HG02571 (cell line): ENCODE measurements at regions not wholly inside any gene's neighbourhood (a gene's known extent, or its start where the extent isn't known, plus 50 kb on each side); places are given as distances from the start of the nearest gene placed in this dataset.
"Not testable (repeated sequence)": the region's sequence is repeated elsewhere in the genome, so short reads cannot be mapped to it uniquely, and the experiment has no call there.

ENCODE experiments used
- ATAC-seq: cut with Tn5 transposase; IDR thresholded peaks from one replicate; pipeline ENCODE4 v1.9.1; 2021; ENCODE audit warnings: mild to moderate bottlenecking, moderate library complexity; ENCODE audit not compliant: unreplicated experiment

- ATAC-seq: no peak
These were observed 105.0 kb downstream of the OTUD1 start for GRCh38 chr10:23543691-23544380.

DNA sequence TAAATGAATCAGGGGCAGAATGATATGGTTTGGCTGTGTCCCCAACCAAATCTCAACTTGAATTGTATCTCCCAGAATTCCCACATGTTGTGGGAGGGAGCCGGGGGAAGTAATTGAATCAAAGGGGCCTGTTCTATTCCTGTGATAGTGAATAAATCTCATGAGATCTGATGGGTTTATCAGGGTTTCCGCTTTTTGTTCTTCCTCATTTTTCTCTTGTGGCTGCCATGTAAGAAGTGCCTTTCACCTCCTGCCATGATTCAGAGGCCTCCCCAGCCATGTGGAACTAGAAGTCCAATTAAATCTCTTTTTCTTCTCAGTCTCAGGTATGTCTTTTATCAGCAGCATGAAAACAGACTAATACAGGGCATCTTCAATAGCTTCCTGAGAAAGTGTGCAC is 107.0 kb downstream of the OTUD1 start:
- ATAC-seq: not testable (repeated sequence)

GRCh38 chr10:23556727-23557440 is 118.0 kb downstream of the OTUD1 start:
- ATAC-seq: no peak

- no peak for ATAC-seq
These were observed 118.9 kb downstream of the OTUD1 start for GRCh38 chr10:23557777-23558176.

GRCh38 chr10:23558361-23558799 is 119.5 kb downstream of the OTUD1 start:
- ATAC-seq: no peak

- no peak for ATAC-seq
These were observed 130.1 kb downstream of the OTUD1 start for GRCh38 chr10:23568996-23569395.

- ATAC-seq: no peak
These were observed 133.0 kb downstream of the OTUD1 start for GRCh38 chr10:23571884-23572283.

- ATAC-seq: no peak
These were observed 143.1 kb downstream of the OTUD1 start for GRCh38 chr10:23581906-23582450.

GRCh38 chr10:23584396-23584795 is 145.5 kb downstream of the OTUD1 start:
- ATAC-seq: no peak

DNA sequence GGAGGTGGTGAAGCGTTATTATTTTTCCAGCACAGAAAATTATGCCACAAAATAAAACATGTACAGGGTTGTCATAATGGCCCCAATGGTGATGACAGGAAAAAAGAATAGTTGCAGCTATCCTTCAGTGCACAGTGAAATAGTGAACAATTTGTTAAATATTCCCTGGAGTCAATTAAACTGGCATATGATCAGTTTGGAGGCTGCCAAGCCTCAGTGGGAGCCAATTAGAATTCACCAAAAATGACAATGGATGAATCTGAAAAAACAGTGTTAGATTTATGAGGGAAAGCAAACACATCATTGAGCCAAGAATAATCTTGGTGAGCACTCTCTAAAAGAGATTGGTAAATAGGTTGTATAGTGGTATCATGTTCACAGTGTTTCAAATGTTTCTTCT is 146.3 kb downstream of the OTUD1 start:
- no peak for ATAC-seq

DNA sequence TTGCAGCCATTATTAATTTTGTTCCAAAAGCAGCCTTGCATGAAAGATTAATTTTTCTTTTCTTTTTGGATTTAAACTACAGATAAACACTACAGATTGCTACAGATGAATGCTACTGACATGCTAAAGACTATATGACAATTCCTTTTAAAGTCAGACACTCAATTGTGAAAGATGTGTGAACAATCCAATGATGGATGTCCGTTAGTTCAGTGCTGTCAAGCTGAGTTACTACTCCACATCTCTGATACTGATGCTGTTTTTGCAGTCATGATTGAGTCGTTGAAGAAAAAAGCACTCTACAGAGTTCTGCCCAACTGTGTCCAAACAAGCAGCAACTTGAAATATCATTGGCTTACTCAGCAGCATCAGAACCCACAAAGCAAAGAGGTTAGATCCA is 146.8 kb downstream of the OTUD1 start:
- ATAC-seq: no peak

GRCh38 chr10:23595278-23595677 is 156.4 kb downstream of the OTUD1 start:
- not testable (repeated sequence) for ATAC-seq

DNA sequence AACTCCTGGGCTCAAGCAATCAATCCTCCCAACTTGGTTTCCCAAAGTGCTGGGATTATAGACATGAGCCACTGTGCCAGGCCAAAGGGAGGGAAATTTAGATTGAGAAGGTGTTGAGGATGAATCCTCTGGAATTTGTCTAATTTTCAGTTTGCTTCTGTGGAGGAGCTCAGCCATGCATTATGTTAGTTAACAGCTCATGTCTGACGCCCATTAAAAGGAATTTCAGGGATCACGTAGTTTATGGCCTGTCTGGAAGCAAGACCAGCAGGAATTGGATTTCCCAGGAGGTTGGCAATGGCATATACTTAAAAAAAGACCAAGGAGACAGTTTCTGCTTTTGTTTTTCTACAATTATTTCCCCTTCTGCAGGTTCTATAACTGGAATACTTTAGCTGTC is 165.7 kb downstream of the OTUD1 start:
- ATAC-seq: no peak

GRCh38 chr10:23606456-23606855 is 167.6 kb downstream of the OTUD1 start:
- no peak for ATAC-seq

- ATAC-seq: no peak
These were observed 170.1 kb downstream of the OTUD1 start for GRCh38 chr10:23608926-23609325.

- ATAC-seq: no peak
These were observed 171.9 kb downstream of the OTUD1 start for GRCh38 chr10:23610626-23611307.

GRCh38 chr10:23611308-23612029 is 172.6 kb downstream of the OTUD1 start:
- no peak for ATAC-seq

GRCh38 chr10:23613900-23614299 is 175.0 kb downstream of the OTUD1 start:
- ATAC-seq: peak; percentile 61

DNA sequence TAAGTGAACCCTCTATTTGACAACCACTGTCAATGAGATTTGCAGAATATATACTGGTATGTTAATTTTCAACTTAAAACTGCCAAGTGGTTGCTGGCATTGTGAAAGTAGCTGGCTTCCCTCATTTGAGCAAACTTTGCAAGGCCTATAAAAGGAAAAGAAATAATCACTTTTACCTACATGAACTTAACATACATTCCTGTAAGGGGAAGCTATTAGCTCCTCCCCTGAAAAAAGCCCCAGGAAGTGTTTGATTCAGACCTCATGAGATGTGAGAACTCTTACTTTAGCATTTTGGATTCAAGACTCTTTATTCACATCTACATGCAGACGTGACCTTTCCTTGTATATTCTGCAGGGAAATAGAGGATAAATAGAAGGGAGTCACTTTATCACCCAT is 175.6 kb downstream of the OTUD1 start:
- no peak for ATAC-seq

DNA sequence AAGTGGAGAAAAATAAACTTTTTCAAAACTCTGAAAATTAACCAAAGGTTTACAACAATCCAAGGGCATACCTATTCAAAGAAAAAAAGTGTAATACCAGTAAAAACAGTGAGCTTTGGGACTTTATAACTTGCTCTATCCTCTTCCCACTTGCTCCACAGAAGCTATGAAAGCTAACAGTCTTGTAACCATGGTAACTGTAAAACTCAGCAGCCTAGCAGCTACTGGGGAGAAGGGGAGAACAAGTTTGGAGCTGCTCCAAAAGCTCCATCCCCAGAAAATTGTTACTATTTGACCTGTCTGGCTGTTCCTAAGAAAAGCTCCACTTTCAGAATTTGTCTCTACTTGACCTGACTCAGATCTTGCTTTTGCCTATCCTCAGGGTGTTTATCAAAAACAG is 191.5 kb downstream of the OTUD1 start:
- ATAC-seq: no peak

- ATAC-seq: no peak
These were observed 192.0 kb downstream of the OTUD1 start for GRCh38 chr10:23630885-23631284.
